GM18868 (cell line): ENCODE measurements at regions not wholly inside any gene's neighbourhood (a gene's known extent, or its start where the extent isn't known, plus 50 kb on each side); places are given as distances from the start of the nearest gene placed in this dataset.

Experiments
- ATAC-seq: cut with Tn5 transposase; IDR thresholded peaks from one replicate; pipeline ENCODE4 v1.9.1; 2021; ENCODE audit warnings: mild to moderate bottlenecking, moderate library complexity; ENCODE audit not compliant: unreplicated experiment

DNA sequence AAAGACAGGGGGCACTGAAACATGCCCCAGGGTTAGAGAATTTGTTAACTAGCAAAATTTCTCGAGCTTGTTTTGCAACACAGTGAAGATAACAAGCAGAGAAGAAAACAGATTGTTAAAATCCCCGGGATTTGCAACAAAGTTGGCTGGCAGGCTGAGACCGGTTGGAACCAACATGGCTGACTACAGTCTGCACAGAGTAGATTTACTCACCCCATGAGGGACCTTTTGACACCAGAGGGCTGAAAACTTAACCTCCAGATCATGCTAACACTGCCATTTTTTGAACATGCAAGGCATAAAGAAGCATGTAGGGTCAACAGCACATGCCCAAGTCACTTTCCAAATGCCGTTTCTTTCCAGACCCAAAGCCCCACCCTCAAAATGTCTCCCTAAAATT lies 95.2 kb upstream of the TMEM26 start:
- ATAC-seq = no peak

DNA sequence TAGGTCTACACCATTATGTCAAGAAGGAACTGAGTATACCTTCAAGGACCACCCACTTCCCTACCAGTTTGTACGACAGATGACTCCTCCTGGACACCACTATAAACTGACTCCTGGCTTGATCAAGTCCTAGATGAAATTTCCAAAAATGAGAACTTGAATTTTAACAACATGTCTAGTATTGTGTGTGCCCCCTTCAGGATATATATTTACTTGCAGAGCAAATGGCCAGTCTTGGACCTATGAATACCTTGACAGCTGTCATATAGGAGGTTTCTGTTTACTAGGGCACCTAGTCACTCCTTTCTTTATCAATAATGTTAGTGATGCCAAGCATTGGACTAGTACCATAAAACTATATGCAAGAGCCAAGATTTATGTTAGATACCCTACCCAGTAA lies 94.1 kb upstream of the TMEM26 start:
- ATAC-seq = no peak

DNA sequence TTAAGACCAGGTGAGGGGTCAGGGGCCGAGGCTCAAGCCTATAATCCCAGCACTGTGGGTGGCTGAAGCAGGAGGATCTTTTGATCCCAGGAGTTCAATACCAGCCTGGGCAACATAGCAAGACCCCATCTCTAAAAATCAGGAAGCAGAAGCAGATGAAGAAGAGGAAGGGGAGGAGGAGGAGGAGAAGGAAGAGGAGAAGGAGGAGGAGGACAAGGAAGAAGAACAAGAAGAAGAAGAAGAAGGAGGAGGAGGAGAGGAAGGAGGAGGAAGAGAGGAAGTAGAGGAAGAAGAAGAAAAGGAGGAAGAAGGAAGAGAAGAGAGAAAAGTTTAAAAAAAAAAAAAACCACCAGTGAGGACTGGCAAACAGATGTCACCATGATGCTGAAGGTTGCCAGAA lies 92.0 kb upstream of the TMEM26 start:
- ATAC-seq = no peak

DNA sequence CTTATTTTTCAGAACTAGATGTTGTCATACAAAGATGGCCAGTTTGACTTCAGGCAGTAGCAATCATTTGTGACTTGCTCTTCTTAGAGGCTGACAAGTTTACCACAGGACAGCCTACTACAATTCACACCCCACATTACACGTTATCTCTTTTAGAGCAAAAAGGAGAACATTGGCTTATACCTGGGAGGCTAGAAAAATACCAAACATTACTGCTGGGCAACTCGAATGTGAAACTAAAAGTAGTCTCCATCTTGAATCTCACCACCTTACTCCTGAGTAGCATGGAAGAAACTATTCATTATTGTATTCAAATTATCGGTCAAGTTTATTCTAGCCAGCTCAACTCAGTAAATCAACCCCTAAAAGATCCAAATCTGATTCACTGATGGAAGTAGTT lies 90.7 kb upstream of the TMEM26 start:
- ATAC-seq = no peak

DNA sequence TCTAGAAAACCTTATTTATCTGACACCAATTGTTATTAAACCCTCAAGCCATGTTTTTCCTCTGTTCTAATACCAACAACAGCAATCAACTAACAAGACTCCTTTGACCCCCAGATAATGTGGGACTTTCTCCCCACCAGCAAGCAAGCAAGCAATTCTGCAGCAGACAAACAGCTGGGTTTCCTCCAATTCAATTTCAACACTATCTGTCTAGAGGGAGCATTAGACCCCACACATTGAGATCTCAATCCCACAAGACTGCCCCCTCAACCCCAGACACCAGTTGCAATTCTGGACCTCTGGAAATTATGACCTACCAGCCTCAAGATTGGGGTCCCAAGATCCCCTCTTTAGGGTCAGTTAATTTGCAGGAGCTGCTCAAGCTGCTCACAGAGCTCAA lies 89.4 kb upstream of the TMEM26 start:
- ATAC-seq = no peak

DNA sequence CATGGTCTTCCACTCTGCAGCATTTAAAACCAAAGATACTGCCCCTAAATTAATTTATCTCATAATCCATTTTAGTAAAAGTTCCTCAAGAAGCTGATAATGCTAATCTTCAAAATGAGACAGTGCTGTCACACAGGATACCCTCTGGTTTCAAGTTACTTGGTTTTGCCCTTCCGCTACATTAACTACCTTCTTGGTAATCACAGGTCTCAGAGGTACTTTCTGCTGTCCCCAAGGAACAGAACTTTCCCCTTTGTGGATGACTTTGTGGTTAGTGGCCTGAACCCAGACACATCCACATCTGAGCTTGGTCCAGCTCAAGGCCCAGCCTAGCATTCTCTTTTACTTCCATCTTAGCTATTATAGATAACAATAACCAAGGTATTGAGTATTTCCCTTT lies 88.8 kb upstream of the TMEM26 start:
- no peak for ATAC-seq

DNA sequence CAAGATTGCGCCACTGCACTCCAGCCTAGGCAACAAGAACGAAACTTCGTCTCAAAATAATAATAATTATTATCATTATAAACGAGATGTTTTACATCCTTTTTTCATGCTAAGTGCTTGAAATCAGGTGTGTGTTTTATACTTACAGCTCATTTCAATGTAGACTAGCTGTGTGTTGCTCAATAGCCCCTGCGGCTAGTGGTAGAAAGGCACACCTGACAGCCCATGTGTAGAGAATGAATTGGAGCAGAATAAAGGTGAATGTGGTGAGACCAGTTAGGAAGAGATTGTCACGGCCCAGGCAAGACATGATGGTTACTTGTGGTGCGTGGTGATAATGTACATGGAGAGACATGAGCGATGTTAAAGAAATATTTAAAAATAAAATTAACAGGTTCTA lies 86.7 kb upstream of the TMEM26 start:
- no peak for ATAC-seq

DNA sequence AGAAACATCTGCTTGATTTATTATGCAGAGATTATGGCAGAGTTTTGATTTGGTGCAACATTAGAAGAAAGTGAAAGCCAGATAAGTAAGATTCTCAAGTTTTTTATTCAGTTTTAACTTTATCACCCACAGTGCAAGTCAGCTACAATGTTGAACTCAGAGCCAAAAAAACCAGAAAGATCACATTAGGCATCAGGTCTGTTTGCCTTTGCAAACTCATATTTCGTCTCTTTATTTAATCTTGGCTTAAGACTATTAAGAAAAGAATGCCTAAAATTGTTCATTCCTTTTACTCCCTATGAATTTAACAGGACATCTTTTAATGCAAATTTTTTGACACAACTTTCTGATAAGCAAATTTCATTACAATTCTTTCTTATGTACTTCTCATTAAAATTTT lies 76.0 kb upstream of the TMEM26 start:
- no peak for ATAC-seq

DNA sequence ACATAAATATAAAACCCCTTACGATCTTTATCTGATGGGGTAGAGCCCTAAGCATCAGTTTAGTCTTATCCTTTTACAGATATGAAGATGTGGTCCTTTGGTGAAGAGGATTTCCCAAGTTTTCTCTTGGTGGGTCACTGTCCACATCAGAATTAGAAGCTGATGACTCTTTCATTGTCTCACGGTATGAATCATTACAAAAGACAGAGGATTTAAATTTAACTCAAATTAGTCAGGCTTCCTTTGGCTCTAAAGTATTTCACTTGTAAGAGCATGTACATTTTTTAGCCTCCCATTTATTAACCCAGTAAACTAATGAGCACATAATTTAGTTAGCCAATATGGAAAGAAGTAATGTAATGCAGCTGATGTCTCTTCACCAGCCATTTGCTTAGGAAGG lies 49.9 kb upstream of the TMEM26 start:
- ATAC-seq = no peak
